ENCODE measurements at regions not wholly inside any gene's neighbourhood (a gene's known extent, or its start where the extent isn't known, plus 50 kb on each side); places are given as distances from the start of the nearest gene placed in this dataset.
A peak's percentile ranks its signal among the peaks of the same experiment; 100 is the strongest.

DNA sequence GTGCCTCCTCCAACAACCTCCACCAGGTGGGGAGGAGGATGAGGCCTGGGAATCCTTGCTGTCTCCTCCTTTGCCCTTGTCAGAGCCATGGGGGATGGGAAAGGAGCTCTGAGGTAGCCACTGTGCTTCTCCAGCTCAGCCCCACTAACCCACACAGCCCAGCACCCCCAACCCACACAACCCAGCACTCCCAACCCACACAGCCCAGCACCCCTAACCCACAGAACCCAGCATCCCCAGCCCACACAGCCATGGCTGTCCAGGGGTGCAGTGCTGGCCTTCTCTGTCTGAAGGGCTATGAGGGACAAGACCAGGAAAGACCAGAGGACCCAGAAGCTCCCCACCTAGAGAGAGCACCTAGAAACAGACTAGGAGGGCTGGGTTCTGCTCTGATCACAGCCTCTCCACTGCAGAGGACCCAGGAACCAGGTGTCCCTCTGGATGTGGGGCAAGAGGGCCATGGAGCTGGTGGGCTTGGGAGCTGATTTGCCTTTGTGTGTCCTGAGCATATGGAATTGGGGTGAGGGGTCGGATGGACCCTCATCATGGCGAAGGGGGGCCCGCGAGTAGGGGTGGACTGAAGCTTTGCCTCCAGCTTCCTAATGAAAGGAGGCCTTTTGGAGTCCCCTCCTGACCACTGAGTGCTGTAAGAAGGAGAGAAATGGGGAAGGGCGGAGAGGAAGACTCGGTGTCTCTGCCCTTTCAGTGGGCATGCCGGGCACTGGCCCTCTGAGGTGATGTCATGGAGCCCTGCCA lies 117.6 kb upstream of the THY1 start:
- H3K9me3 Mint-ChIP-seq (ENCODE audit: unreplicated experiment) = no peaks in the 10 kb centered on the region
- H3K27me3 Mint-ChIP-seq (ENCODE audit: insufficient read depth, unreplicated experiment) = peaks cover 75% of the 10 kb centered on the region
- intact Hi-C loops (cut with micrococcal nuclease) = no loop called here
- H3K27ac Mint-ChIP-seq (ENCODE audit: low read depth, unreplicated experiment) = no peak overlapping the region
- H3K4me3 Mint-ChIP-seq (ENCODE audit: unreplicated experiment) = no peak overlapping the region
- H3K36me3 Mint-ChIP-seq (ENCODE audit: insufficient read depth, unreplicated experiment) = no peaks in the 10 kb centered on the region
- CTCF ChIA-PET = interaction anchor here (0.5 to 0.6 kb wide), 2 partner anchors 155 to 223 kb away, joined by 3 to 4 read pairs; no protein-coding TSS in a partner anchor
- no peaks in the 10 kb centered on the region for H3K4me1 Mint-ChIP-seq (ENCODE audit: insufficient read depth, unreplicated experiment)
- TF ChIP-seq, protein P1, sequence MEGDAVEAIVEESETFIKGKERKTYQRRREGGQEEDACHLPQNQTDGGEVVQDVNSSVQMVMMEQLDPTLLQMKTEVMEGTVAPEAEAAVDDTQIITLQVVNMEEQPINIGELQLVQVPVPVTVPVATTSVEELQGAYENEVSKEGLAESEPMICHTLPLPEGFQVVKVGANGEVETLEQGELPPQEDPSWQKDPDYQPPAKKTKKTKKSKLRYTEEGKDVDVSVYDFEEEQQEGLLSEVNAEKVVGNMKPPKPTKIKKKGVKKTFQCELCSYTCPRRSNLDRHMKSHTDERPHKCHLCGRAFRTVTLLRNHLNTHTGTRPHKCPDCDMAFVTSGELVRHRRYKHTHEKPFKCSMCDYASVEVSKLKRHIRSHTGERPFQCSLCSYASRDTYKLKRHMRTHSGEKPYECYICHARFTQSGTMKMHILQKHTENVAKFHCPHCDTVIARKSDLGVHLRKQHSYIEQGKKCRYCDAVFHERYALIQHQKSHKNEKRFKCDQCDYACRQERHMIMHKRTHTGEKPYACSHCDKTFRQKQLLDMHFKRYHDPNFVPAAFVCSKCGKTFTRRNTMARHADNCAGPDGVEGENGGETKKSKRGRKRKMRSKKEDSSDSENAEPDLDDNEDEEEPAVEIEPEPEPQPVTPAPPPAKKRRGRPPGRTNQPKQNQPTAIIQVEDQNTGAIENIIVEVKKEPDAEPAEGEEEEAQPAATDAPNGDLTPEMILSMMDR (IDR thresholded peaks at IDR 0.05; ENCODE audit: unreplicated experiment) = no peak
- POLR2A ChIA-PET = interaction anchor here (0.7 to 1.0 kb wide), 2 partner anchors 8 to 93 kb away, joined by 3 read pairs; no protein-coding TSS in a partner anchor
- no peak for DNase-seq (ENCODE audit: unreplicated experiment)
- no TSS peak for BruUV-seq (replicated peaks)

DNA sequence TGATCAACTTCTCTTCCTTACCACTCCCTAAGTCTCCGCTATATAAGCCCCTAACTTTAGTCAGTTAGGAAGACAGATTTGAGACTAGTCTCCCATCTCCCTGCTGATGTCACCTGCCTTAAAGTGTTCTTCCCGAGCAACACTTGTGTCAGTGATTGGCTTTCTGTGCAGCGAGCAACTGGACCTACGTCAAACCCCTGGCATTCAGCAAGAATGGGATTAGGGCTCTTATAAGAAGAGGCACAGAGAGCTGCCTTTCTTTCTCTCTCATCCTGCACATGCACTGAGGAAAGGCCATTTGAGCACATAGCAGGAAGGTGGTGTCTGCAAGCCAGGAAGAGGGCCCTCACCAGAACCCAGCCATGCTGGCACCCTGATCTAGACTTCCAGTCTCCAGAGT lies 116.6 kb upstream of the THY1 start:
- Mint-ChIP-seq H3K4me1 (ENCODE audit: insufficient read depth, unreplicated experiment) (no peaks in the 10 kb centered on the region), H3K27ac (ENCODE audit: low read depth, unreplicated experiment) (no peak overlapping the region), H3K27me3 (ENCODE audit: insufficient read depth, unreplicated experiment) (peaks cover 77% of the 10 kb centered on the region), H3K9me3 (ENCODE audit: unreplicated experiment) (no peaks in the 10 kb centered on the region), H3K4me3 (ENCODE audit: unreplicated experiment) (no peak overlapping the region), H3K36me3 (ENCODE audit: insufficient read depth, unreplicated experiment) (no peaks in the 10 kb centered on the region)
- ChIA-PET POLR2A (no interaction called here), CTCF (no interaction called here)
- BruUV-seq (replicated peaks) = no TSS peak
- TF ChIP-seq, protein P1 (IDR thresholded peaks at IDR 0.05; ENCODE audit: unreplicated experiment) = no peak
- intact Hi-C loops (cut with micrococcal nuclease) = no loop called here
- DNase-seq (ENCODE audit: unreplicated experiment) = no peak

DNA sequence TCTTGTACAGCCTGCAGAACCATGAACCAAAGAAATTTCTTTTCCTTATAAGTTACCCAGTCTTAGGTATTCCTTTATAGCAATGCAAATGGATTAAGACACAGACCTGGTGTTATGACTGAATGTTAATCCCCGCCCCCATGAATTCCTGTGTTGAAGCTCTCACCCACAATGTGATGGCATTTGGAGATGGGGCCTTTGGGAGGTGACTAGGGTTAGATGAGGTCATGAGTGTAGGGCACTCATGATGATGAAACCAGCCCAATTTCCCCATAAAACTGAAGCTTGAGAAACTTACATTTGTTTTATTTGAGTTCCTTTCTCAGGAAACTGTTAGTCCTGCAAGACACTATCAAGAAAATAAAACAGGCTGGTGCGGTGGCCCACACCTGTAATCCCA lies 115.8 kb upstream of the THY1 start:
- peak; percentile 37 for DNase-seq (ENCODE audit: unreplicated experiment)
- Mint-ChIP-seq H3K9me3 (ENCODE audit: unreplicated experiment) (no peaks in the 10 kb centered on the region), H3K4me3 (ENCODE audit: unreplicated experiment) (no peak overlapping the region), H3K4me1 (ENCODE audit: insufficient read depth, unreplicated experiment) (no peaks in the 10 kb centered on the region), H3K27me3 (ENCODE audit: insufficient read depth, unreplicated experiment) (peaks cover 69% of the 10 kb centered on the region), H3K36me3 (ENCODE audit: insufficient read depth, unreplicated experiment) (no peaks in the 10 kb centered on the region), H3K27ac (ENCODE audit: low read depth, unreplicated experiment) (no peak overlapping the region)
- TF ChIP-seq, protein P1 (IDR thresholded peaks at IDR 0.05; ENCODE audit: unreplicated experiment) = no peak
- ChIA-PET CTCF (interaction anchor here (0.6 kb wide), 1 partner anchor 578 kb away, joined by 3 read pairs; no protein-coding TSS in a partner anchor), POLR2A (no interaction called here)
- intact Hi-C loops (cut with micrococcal nuclease) = no loop called here
- BruUV-seq (replicated peaks) = no TSS peak

DNA sequence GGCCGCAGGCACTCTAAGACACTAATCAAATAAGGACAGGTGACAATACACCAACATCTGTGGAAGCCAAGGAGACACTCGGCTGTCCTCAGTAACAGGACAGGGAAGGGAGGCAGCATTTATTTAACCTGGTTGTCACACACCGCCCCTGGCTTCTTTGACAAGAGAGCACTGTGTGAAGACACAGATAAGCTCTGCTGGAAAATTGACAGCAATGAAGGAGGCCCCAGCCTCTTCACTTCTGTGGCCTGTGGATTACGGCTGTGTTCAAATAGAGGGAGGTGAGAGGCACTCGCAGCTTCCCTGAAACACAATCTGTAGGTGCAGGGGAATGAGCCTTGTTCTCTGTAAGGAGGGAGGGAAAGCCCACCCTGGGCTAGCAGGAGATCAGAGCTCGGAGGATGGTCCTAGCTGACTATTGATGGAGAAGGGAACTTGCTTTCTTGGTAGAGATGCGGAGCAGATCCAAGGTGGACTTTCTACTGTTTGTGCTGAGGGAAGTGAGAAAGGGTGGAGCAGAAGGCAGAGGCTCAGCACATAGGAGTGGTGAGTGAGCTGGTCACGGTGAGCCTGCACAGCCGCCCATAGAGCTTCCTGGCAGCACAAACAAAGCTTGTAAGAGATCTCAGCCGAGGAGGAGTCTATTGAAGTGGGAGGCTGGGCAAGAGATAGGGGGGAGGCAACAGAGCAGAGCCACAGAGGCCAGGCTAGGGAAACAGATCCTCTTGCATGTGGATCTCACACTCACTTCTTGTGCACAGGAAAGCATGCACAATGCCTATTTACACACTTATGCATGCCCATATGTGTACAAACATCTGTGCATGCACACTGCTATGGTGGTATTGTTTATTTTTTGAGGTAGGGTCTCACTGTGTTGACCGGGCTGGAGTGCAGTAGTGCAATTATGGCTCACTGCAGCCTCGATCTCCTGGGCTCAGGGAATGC lies 114.6 kb upstream of the THY1 start:
- BruUV-seq (replicated peaks) = no TSS peak
- POLR2A ChIA-PET = no interaction called here
- H3K4me3 Mint-ChIP-seq (ENCODE audit: unreplicated experiment) = no peak overlapping the region

More for the DNA sequence above, 114.6 kb upstream of the THY1 start:
- Mint-ChIP-seq H3K4me1 (ENCODE audit: insufficient read depth, unreplicated experiment) (no peaks in the 10 kb centered on the region), H3K27ac (ENCODE audit: low read depth, unreplicated experiment) (no peak overlapping the region), H3K36me3 (ENCODE audit: insufficient read depth, unreplicated experiment) (no peaks in the 10 kb centered on the region), H3K9me3 (ENCODE audit: unreplicated experiment) (no peaks in the 10 kb centered on the region), H3K27me3 (ENCODE audit: insufficient read depth, unreplicated experiment) (peaks cover 69% of the 10 kb centered on the region)
- TF ChIP-seq, protein P1 (IDR thresholded peaks at IDR 0.05; ENCODE audit: unreplicated experiment) = no peak
- CTCF ChIA-PET = interaction anchor here (0.6 to 1.5 kb wide), 3 partner anchors 23 to 167 kb away, joined by 3 to 5 read pairs (median 3); no protein-coding TSS in a partner anchor
- intact Hi-C loops (cut with micrococcal nuclease) = no loop called here
- no peak for DNase-seq (ENCODE audit: unreplicated experiment)

Data from MCF 10A (cell line).